Activated CD4-positive, alpha-beta T cell treated with anti-CD3 and anti-CD28 coated beads, Interleukin-2, amount 50 U/mL, for 4 hours (primary cell): ENCODE measurements at regions not wholly inside any gene's neighbourhood (a gene's known extent, or its start where the extent isn't known, plus 50 kb on each side); places are given as distances from the start of the nearest gene placed in this dataset.
"Not testable (repeated sequence)": the region's sequence is repeated elsewhere in the genome, so short reads cannot be mapped to it uniquely, and the experiment has no call there.

Source experiments
- DNase-seq, 2 experiments: peaks; one replicate each; pipeline ENCODE4 v3.0.0-alpha.2; 2020

GRCh38 chr1:29396438-29397255 is 160.3 kb downstream of the PTPRU start:
- no peak for DNase-seq

- no peak for DNase-seq
Observed at GRCh38 chr1:29395736-29396437, 159.6 kb downstream of the PTPRU start.

GRCh38 chr1:29394521-29395225 is 158.4 kb downstream of the PTPRU start:
- DNase-seq = no peak

- no peak for DNase-seq
Observed at GRCh38 chr1:29393451-29393826, 157.1 kb downstream of the PTPRU start.

GRCh38 chr1:29392486-29393450 is 156.4 kb downstream of the PTPRU start:
- DNase-seq = no peak

GRCh38 chr1:29392036-29392435 is 155.7 kb downstream of the PTPRU start:
- DNase-seq = no peak

GRCh38 chr1:29391362-29391880 is 155.1 kb downstream of the PTPRU start:
- no peak for DNase-seq

GRCh38 chr1:29390491-29391361 is 154.4 kb downstream of the PTPRU start:
- DNase-seq = no peak

- no peak for DNase-seq
Observed at GRCh38 chr1:29390075-29390474, 153.8 kb downstream of the PTPRU start.

GRCh38 chr1:29389533-29390041 is 153.3 kb downstream of the PTPRU start:
- DNase-seq = no peak

- DNase-seq = no peak
Observed at GRCh38 chr1:29388884-29389283, 152.6 kb downstream of the PTPRU start.

- no peak for DNase-seq
Observed at GRCh38 chr1:29388170-29388569, 151.8 kb downstream of the PTPRU start.

- DNase-seq = no peak
Observed at GRCh38 chr1:29387210-29387609, 150.9 kb downstream of the PTPRU start.

GRCh38 chr1:29386453-29386852 is 150.1 kb downstream of the PTPRU start:
- DNase-seq = not testable (repeated sequence)

GRCh38 chr1:29385966-29386365 is 149.6 kb downstream of the PTPRU start:
- no peak for DNase-seq

- DNase-seq = no peak
Observed at GRCh38 chr1:29384496-29385015, 148.2 kb downstream of the PTPRU start.

GRCh38 chr1:29383746-29384371 is 147.5 kb downstream of the PTPRU start:
- no peak for DNase-seq

GRCh38 chr1:29382851-29383745 is 146.8 kb downstream of the PTPRU start:
- DNase-seq = no peak

- no peak for DNase-seq
Observed at GRCh38 chr1:29381426-29381825, 145.1 kb downstream of the PTPRU start.
